Suppressor macrophage treated with lipopolysaccharide for 4 hours (primary cell): ENCODE measurements at regions not wholly inside any gene's neighbourhood (a gene's known extent, or its start where the extent isn't known, plus 50 kb on each side); places are given as distances from the start of the nearest gene placed in this dataset.
A peak's percentile ranks its signal among the peaks of the same experiment; 100 is the strongest.

Source experiments
- DNase-seq: peaks from one replicate; pipeline ENCODE4 v3.0.0-alpha.2; 2020

GRCh38 chr11:122268601-122269130, 152.7 kb upstream of the BLID start:
- no peak for DNase-seq

DNA sequence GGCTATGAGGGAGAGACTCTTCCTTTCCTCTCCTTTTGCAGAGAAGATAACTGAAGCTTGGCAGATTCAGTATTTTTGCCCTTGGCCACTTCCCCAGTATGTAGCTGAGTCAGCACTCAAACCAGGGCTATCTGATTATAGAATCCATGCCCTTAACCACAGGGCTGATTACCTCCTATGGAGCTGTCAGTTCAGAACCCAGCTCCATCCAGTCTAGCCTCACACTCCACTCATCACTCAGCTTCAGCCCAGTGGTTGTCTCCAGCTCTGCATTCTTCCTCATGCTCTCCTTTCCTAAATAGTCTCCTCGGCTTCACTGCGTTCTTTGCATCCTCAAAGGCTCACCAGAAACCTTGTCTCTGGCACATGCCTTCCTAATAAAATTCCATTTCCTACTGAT, 151.6 kb upstream of the BLID start:
- no peak for DNase-seq

DNA sequence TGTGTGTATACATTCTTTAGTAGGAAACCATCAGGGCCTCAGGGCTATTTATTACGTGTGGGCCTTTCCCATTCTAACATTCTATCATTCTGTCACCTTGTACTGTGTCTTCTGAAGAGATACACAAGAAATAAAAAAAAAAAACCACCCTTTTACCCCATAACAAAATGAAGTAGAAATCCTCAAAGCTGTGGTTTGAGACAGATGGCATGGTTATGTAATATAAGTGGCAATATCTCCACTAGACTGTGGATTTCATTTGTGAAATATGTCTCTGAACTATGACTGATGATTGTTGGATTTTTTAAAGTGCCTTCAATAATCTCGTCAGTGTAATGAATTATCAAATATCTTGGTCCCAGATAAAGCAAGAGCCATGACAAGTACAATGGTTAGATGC, 150.0 kb upstream of the BLID start:
- no peak for DNase-seq

- no peak for DNase-seq
Measured at GRCh38 chr11:122264121-122264520, 148.1 kb upstream of the BLID start.

GRCh38 chr11:122261546-122261945, 145.5 kb upstream of the BLID start:
- DNase-seq, result no peak

- no peak for DNase-seq
Measured at GRCh38 chr11:122259195-122259821, 143.3 kb upstream of the BLID start.

- peak; percentile 25 for DNase-seq
Measured at GRCh38 chr11:122258446-122259194, 142.6 kb upstream of the BLID start.

DNA sequence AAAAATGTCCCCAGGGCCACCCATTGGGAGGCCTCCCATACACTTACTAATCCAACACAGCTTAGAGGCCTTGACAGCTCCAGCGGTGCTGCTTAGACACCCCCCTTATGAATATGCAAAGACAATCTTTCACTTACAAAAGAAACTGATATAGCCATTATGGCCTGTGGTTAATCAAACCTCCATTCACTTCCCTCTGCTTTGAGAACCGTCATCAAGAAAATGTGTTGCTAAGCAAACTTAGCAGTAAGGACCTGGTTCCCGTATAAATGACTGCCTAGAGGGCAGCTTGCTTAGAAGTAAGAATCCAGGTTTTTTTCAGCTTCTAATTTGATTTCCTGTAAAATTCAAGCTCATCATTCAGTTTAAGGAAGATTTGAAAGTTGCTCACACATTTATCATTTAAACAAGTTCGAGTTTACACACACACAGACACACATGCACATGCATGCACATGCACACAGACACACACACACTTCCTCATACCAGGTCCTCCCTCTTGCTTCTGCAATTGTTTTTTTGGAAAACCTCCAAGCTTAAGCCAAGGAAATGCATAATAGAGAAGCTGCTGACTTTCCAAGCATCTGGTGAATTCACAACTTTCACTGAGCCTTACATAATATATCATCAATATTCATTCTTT, 137.7 kb upstream of the BLID start:
- DNase-seq, result peak; percentile 78

GRCh38 chr11:122248939-122249338, 132.9 kb upstream of the BLID start:
- DNase-seq, result no peak

DNA sequence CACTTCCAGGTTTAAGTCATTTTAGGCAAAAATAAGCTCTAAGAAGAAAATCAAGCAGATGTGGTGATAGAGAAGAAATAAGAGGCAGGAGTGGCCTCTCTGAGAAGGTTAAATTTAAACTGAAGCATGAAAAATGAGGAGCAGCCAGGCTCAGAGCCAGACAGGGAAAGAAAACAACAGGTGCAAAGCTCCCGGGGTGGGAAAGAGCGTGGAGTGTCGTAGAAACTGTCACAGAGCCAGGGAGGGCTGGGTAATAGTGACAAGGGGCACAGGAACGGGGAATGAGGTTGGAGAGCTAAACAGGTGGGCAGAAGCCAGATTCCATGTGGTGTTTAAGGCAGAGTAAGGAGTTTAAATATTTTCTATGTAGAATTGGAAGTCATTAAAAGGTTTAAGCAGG, 132.1 kb upstream of the BLID start:
- DNase-seq, result no peak

- DNase-seq, result no peak
Measured at GRCh38 chr11:122246874-122247273, 130.9 kb upstream of the BLID start.

- DNase-seq, result peak; percentile 42
Measured at GRCh38 chr11:122242731-122243130, 126.7 kb upstream of the BLID start.

DNA sequence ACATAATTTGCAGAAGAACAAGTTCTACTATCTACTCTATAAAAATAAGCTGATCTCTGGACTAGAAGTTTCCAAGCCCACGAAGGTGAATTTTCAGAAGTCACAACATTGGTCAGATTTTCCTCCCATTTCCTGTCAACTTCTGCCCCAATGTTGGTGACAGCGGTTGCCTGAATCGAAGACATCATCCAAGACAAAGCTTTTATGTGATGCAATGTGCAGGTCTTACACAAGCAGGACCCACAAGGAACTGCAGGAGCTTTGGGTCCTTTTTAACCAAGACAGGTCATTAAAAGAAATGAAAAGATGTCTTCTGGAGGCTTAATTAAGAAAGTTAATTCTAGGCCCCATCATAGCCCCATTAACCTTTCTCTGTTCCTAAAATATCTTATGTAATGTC, 125.6 kb upstream of the BLID start:
- DNase-seq, result peak; percentile 35

- DNase-seq, result no peak
Measured at GRCh38 chr11:122240638-122241037, 124.6 kb upstream of the BLID start.

DNA sequence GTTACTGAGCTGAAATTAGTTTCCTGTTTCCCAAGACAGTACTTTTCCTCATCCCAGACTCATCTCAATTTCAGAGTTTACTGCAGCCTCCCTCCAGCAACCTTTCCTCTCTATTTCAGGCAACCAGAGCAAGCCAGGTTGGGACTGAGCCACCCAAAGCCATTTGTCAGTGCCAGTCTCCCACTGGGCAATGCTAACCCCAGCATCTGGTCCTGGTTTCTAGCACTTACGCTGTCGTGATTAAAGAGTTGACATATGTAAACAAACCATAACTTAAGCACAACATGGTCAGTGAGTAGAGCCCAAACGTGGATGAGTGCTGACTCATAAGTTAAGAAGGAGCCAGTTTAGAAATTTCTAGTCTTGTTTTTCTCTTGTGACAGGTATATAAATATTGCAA, 119.6 kb upstream of the BLID start:
- DNase-seq, result no peak

GRCh38 chr11:122234780-122235179, 118.8 kb upstream of the BLID start:
- DNase-seq, result no peak

- peak; percentile 53 for DNase-seq
Measured at GRCh38 chr11:122234257-122234656, 118.2 kb upstream of the BLID start.

- DNase-seq, result no peak
Measured at GRCh38 chr11:122232985-122233384, 117.0 kb upstream of the BLID start.

DNA sequence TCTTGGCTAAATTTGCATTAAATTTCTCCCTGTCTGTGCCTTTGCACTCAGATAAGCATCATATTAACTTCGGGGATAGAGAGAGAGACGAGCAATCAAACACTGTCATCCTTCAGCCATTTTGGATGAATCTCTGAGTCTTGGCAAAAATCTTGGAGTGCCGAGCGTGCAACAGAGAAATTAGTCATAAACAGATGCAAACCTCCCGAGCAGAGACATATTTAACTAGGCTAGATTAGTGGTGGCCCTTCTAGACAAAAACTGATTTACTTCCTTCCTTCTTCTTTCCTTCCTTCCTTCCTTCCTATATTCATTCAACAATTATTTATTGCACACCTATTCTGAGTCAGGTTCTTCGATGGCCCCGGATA, 114.4 kb upstream of the BLID start:
- no peak for DNase-seq

GRCh38 chr11:122229481-122230384, 113.7 kb upstream of the BLID start:
- DNase-seq, result no peak

- no peak for DNase-seq
Measured at GRCh38 chr11:122229078-122229477, 113.1 kb upstream of the BLID start.

DNA sequence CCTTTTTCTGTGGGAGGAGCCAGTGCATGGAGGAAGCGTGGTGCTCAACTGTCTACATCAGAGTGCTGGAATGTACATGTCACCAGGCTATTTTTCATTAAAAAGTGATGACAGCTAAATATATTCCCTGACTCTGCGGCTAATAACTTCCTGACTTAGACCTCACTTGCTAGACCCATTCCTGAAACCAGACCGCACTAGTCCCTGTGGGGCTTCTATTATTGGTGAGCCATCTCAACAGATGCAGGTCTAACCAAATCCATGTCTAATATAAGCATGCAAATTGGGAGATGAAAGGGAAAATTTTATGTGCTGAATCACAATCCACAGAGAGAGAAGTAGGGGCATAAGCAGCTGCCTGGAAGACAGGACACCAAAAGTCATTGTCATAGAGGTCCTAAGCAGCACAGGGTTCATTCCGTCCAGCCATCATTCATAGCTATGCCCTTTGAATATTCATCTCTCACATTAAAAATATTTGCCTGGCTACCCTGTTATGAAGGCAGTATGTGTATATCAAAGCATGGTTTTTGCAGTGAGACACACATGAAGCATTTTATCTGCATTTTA, 110.9 kb upstream of the BLID start:
- no peak for DNase-seq

- DNase-seq, result no peak
Measured at GRCh38 chr11:122224867-122225266, 108.9 kb upstream of the BLID start.
